ENCODE measurements at regions not wholly inside any gene's neighbourhood (a gene's known extent, or its start where the extent isn't known, plus 50 kb on each side); places are given as distances from the start of the nearest gene placed in this dataset.

DNA sequence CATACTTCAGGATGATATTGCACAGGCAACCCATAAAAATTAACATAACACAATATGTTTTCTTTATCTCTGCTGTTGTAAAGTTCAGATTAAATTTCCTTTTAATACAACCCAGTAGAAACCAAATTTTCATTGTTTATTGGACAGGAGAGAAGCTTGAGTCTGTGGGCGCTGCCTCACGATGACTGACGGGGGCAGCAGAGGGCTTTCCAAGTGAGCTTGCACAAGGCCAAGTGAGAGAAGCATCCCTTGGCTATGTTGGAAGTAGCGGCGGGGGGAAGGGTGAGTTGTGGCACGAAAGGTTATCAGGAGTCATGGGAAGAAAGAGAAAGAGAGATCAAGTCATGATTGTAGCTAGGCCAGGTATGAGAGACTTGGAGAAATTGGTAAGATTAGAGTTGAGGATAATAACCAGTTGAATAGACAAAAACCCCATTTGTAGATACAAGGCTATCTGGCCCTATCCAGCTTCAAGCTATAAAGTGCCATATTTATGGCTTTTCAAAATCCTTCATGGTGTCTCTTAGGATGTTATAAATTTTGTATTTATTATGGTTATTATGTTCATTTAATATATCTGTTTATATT is 413.7 kb upstream of the FAM98A start:
- H3K4me3 Mint-ChIP-seq (ENCODE audit: unreplicated experiment) = no peak overlapping the region
- peaks cover 13% of the 10 kb centered on the region for H3K9me3 Mint-ChIP-seq (ENCODE audit: low read depth)
- DNase-seq (ENCODE audit: low spot score) = no peak
- no peak overlapping the region for H3K27ac Mint-ChIP-seq (ENCODE audit: unreplicated experiment)
- H3K36me3 Mint-ChIP-seq (ENCODE audit: low read depth) = peaks cover 2% of the 10 kb centered on the region
- peaks cover 3% of the 10 kb centered on the region for H3K4me1 Mint-ChIP-seq (ENCODE audit: low read depth)
- peaks cover 29% of the 10 kb centered on the region for H3K27me3 Mint-ChIP-seq (ENCODE audit: low read depth)
- TF ChIP-seq, protein P1, sequence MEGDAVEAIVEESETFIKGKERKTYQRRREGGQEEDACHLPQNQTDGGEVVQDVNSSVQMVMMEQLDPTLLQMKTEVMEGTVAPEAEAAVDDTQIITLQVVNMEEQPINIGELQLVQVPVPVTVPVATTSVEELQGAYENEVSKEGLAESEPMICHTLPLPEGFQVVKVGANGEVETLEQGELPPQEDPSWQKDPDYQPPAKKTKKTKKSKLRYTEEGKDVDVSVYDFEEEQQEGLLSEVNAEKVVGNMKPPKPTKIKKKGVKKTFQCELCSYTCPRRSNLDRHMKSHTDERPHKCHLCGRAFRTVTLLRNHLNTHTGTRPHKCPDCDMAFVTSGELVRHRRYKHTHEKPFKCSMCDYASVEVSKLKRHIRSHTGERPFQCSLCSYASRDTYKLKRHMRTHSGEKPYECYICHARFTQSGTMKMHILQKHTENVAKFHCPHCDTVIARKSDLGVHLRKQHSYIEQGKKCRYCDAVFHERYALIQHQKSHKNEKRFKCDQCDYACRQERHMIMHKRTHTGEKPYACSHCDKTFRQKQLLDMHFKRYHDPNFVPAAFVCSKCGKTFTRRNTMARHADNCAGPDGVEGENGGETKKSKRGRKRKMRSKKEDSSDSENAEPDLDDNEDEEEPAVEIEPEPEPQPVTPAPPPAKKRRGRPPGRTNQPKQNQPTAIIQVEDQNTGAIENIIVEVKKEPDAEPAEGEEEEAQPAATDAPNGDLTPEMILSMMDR (IDR thresholded peaks at IDR 0.05) = peak; percentile 84

DNA sequence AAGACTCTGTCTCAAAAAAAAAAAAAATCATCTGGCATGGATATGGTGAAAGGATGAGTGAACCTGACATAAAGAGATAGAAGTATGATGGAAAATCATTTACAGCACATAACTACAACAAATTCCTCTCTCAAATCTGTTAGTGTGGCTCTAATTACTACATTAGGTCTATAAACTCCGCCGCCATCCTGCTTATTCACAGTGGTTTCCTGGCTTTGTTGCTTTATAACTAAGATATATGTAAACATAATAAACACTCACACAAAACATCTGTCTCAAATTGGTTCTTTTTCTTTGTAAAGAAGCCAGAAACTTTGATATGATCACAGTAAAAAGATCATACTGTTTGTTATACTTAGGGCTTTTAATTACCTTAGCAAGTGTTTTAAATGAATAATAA is 412.6 kb upstream of the FAM98A start:
- peaks cover 3% of the 10 kb centered on the region for H3K4me1 Mint-ChIP-seq (ENCODE audit: low read depth)
- H3K9me3 Mint-ChIP-seq (ENCODE audit: low read depth) = peaks cover 13% of the 10 kb centered on the region
- H3K27me3 Mint-ChIP-seq (ENCODE audit: low read depth) = peaks cover 31% of the 10 kb centered on the region
- H3K36me3 Mint-ChIP-seq (ENCODE audit: low read depth) = peaks cover 2% of the 10 kb centered on the region
- DNase-seq (ENCODE audit: low spot score) = no peak
- H3K27ac Mint-ChIP-seq (ENCODE audit: unreplicated experiment) = no peak overlapping the region
- no peak overlapping the region for H3K4me3 Mint-ChIP-seq (ENCODE audit: unreplicated experiment)
- TF ChIP-seq, protein P1 (IDR thresholded peaks at IDR 0.05) = no peak

DNA sequence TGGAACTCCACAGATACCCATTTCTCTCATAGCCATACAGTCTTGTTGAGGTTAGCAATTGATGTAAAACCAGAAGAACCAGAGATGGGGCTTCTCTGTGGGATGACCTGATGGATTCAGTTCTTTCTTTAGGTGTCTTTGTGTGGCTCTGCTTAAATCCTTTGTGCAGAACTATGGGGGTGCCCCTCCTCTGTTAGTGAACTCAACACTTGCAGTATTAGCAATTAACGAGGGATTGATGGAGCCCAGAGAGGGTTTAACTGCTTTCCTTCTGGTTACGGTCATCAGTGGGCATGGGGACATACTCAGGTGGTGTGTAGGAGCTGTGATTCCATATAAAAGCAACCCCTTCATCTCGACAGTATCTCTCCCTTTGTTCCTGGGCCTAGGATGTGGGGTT is 406.8 kb upstream of the FAM98A start:
- Mint-ChIP-seq H3K4me3 (ENCODE audit: unreplicated experiment) (no peak overlapping the region), H3K9me3 (ENCODE audit: low read depth) (no peaks in the 10 kb centered on the region), H3K27ac (ENCODE audit: unreplicated experiment) (no peak overlapping the region), H3K4me1 (ENCODE audit: low read depth) (no peaks in the 10 kb centered on the region), H3K27me3 (ENCODE audit: low read depth) (peaks cover 38% of the 10 kb centered on the region), H3K36me3 (ENCODE audit: low read depth) (no peaks in the 10 kb centered on the region)
- DNase-seq (ENCODE audit: low spot score) = no peak
- TF ChIP-seq, protein P1 (IDR thresholded peaks at IDR 0.05) = no peak

DNA sequence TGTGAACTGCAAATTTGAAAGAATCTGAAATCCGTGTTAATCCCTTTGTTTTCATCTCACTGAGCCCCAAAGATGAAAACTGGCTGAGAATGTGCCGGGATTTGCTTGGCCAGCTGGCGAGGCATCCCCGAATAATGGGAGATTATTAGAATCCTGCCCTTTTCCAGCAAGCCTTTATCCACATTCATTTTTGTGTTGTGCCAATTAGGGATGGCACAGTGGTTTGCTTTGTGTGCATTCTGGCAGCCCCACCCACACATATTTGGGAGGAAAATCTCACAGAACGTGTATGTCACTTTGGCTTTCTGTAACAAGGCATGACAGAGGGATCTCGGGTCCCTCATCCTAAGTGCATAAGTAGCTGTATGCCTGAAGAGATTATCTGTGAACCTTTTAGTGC is 405.8 kb upstream of the FAM98A start:
- Mint-ChIP-seq H3K27ac (ENCODE audit: unreplicated experiment) (no peak overlapping the region), H3K9me3 (ENCODE audit: low read depth) (peaks cover 3% of the 10 kb centered on the region), H3K4me1 (ENCODE audit: low read depth) (no peaks in the 10 kb centered on the region), H3K36me3 (ENCODE audit: low read depth) (no peaks in the 10 kb centered on the region), H3K27me3 (ENCODE audit: low read depth) (peaks cover 34% of the 10 kb centered on the region), H3K4me3 (ENCODE audit: unreplicated experiment) (no peak overlapping the region)
- TF ChIP-seq, protein P1 (IDR thresholded peaks at IDR 0.05) = no peak
- no peak for DNase-seq (ENCODE audit: low spot score)

DNA sequence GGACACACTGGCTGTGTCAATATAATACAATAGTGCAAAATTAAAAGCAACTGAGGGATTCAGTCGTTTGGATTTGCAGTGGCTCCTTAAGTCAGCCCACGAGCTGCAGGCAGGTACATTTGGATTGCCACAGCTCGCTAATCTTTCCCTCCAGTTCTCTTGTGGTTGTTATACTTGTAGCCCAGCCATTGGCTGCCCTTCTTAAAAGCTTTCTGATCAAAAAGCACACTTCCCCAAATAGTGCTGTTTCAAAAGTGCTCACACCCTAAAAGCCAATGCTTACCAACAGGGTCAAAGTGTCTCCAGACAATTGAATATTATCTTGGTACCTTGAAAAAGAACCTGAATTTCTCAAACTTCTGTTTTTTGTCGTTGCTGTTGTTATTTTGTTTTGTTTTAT is 404.7 kb upstream of the FAM98A start:
- DNase-seq (ENCODE audit: low spot score) = no peak
- TF ChIP-seq, protein P1 (IDR thresholded peaks at IDR 0.05) = no peak
- Mint-ChIP-seq H3K27ac (ENCODE audit: unreplicated experiment) (no peak overlapping the region), H3K9me3 (ENCODE audit: low read depth) (peaks cover 3% of the 10 kb centered on the region), H3K4me3 (ENCODE audit: unreplicated experiment) (no peak overlapping the region), H3K36me3 (ENCODE audit: low read depth) (no peaks in the 10 kb centered on the region), H3K4me1 (ENCODE audit: low read depth) (no peaks in the 10 kb centered on the region), H3K27me3 (ENCODE audit: low read depth) (peaks cover 25% of the 10 kb centered on the region)
